HG03571 (cell line): ENCODE measurements at regions not wholly inside any gene's neighbourhood (a gene's known extent, or its start where the extent isn't known, plus 50 kb on each side); places are given as distances from the start of the nearest gene placed in this dataset.
"Not testable (repeated sequence)": the region's sequence is repeated elsewhere in the genome, so short reads cannot be mapped to it uniquely, and the experiment has no call there.

Experiments used
- ATAC-seq: cut with Tn5 transposase; IDR thresholded peaks from one replicate; pipeline ENCODE4 v1.9.1; 2021; ENCODE audit not compliant: unreplicated experiment

DNA sequence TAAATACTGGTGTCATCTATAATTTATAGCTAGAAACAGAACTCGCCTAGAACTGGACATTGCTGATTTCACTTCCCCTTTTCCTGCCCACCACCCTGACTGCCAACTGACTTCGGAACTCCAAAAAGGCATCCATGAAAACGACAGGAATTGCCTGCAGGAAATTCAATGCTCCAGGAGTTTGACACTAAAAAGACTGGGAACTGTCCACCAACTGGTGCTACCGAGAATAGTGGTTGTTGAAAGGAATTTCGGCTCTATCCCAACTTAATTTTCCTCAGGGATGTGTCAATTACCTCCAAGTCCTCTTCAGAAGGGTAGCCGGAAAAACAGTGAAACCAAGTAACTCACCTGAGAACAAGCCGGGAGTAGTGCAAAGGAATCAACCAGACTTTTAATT, 440.0 kb downstream of the PRELID2 start:
- ATAC-seq: not testable (repeated sequence)

DNA sequence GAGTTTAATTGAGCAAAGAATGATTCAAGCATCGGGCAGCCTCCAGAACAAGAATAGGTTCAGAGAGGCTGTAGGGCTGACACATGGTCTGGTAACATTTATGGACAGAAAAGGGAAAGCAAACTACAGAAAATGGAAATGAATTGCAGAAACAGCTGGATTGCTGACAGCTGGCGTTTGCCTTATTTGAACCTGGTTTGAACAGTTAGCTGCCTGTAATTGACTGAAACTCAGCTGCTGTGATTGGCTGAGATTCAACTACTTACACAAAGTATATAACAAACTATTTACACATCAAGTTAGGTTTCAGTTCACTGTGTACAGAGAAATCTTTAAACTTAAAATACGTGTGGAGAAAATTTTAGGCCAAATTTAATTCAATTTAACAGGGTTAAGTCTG, 441.7 kb downstream of the PRELID2 start:
- ATAC-seq: no peak

DNA sequence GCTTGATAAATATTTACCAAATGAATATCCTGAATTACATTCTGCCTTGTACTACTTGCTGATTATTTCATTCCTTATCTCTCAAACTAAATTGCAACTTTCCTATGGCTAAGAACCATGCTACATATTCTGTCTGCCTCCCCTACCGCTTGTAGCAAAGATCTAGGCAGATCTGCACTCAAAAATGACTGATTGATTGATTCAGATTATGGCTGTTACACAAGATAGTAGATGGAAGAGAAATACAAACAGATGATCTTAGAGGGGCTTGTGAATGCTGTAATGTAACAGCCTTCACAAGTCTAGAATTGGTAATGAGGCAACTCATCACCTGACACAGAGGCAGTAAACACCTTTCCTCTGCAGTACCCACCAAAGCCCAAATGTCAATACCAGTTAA, 446.1 kb downstream of the PRELID2 start:
- no peak for ATAC-seq

DNA sequence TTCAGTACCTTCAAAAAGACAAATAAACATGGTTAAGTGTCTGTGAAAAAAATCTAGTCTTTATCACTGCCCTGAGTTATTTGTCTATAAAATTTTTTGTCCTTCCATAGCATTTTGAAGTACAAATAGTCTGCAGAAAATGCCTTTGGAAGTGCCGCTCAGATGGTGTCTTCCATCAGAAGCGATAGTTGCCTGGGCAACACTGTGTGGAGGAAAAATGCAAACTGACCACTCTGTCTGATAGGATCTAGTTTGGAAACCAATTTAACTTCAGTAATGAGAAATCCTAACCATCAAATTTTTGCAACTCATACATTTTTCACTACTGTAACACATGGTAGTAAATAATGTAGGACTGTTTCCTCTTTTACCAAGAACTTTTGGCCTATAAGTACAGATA, 449.9 kb downstream of the PRELID2 start:
- no peak for ATAC-seq

DNA sequence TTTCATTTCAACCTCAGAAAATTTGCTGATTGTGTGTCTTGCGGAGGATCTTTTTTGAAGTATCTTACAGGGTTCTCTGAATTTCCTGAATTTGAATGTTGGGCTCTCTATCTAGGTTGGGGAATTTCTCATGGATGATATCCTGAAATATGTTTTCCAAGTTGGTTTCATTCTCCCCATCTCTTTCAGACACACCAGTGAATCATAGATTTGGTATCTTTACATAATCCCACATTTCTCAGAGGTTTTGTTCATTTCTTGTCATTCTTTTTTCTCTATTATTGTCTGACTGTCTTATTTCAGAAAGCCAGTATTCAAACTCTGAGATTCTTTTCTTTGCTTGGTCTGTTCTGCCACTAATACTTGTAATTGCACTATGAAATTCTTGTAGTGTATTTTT, 456.9 kb downstream of the PRELID2 start:
- ATAC-seq: no peak

DNA sequence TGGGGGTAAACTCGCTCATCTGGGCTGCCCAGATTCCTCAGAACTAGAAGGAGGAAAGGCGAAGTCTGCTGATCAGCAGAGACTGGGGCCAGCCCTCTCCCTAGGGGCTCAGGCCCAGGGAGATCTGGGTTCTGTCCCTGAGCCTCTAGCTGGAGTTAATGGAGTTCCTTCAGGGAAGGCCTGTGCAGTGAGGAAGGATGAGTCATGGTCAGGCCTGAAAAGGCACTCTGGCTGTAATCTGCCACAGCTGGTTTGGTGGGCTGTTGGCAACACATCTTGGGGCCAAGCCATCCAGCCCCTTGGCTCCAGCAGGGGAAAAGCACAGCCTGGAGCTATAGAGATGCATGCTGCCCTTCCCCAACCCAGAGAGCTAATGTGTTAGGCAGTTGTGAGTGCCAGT, 459.6 kb downstream of the PRELID2 start:
- no peak for ATAC-seq

DNA sequence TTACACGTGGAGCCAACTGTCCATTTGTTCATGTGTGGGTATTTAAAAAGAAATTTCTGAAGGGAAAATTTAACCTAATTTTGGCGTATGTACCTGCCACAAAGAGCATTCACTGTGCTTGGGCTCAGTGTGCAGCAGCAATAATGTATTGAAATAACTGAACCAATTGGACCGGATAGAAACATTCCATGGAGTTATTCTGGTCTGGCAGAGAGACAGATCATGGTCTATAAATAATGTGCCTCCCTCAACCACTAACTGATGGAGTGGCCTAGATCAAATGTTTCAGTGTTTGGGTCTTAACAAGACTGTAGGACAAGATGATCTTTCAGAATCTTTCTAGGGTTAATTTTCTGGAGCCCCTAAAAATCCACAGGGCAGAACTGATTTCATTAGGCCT, 469.7 kb downstream of the PRELID2 start:
- ATAC-seq: no peak

DNA sequence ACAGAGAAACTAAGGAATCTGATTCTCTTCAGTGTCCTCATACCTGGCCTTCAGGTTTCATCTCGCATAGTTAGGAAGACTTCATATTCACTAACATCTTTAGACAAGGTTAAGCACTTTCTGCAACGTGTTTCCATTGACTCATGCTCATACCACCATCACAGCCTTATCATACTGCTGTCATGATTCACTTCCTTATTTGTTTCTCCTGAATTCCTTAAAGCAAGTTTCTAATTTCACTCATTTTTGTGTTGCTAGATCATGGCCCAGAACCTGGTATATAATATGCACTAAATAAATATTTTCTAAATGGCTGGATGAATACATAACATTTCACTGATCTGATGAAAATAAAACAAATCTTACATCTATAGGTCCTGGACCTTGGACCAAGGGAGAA, 472.9 kb downstream of the PRELID2 start:
- no peak for ATAC-seq

DNA sequence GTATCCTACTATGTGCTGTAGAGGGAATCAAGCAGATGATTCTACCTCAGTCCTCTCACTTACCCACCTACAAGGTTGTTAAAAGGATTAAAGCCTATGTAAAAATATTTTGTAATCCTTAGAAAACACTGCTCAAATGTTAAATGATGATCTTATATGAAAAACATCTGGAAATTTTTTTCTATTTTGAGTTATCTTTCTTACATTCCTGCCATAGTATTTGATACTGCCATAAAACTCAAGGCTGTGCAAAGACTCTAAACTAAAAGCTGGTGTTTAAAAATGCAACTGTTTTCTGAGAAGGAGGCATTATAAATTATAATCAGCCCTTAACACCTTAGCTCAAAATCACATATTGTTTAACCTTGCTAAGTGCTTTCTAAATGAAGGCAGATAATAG, 474.2 kb downstream of the PRELID2 start:
- ATAC-seq: no peak

DNA sequence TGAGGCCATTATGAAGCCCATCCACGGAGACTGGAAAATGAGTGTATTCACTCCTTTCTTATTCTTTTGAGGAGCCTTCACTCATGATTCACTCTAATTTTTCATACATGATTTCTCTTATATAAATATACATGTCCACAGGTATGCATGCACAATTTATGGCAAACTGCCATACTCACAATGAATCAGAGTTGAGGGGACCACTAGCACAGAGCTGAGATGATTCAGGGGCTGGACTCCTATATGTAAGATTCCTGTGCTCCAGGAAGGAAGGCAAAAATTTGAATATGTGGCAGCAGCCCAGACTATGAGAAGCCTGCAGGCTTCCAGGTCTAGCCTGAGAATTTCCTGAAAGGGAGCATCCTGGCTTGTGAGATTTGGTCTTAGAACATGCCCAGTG, 484.6 kb downstream of the PRELID2 start:
- ATAC-seq: no peak

DNA sequence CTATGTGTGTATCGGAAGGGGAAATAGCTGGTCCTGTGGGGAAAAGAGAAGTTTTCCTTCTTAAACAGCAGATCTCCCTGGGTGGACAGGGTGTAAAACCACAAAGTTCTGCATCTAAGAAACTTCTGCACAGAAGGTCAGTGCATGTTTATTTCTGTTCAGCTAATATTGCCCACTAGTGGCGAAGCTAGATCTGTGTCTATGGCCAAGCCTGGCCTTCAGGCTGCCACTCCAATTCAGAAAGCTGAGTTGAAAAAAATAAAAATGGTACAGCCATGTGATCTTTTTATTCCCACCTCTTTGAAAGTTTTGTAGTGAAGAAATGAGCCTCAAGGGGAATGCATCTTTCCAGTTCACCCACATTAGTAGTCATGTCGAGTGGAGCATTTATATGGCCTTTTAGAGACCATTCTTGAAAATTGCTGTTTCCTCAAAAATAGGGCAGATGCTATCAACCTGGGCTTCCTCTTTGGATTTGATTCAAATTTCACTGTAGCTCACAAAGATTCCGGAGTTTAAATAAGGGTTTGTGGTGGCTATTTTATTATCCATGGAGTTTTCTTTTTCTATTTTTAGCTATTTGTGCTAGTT, 488.0 kb downstream of the PRELID2 start:
- no peak for ATAC-seq

DNA sequence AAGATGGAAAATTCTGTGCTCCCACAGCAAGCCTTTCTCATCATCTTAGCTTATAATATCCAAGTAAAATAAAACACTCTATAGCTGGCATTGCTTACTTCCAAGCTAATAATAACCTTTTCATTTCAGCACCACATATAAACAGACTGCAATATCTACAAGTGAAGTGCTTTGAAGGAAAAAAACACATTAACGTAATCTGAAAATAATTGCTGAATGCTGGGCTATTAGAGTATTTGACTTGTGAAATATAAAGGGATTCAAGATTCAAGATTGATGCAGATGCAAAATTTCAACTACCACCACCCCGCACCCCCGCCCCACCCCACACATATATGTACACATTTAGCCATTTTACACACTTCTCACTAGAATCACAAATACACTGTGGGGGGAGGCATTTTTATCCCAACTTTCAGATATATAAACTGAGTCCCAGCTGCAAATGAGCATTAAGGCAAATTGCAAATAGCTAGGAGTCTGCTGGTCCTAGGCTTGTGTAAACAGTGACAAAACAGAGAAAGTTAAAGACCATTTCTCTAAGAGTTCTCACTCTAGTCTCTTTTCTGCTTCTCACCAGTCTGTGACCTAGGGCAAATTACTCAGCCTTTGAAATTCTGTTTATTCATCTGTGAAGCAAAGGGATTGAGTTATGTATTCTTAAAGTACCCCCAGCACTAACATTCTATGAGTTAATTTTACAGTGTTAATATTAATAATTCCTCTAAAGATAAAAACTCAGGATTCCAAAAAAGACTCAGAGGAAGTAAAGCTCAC, 489.4 kb downstream of the PRELID2 start:
- ATAC-seq: no peak

DNA sequence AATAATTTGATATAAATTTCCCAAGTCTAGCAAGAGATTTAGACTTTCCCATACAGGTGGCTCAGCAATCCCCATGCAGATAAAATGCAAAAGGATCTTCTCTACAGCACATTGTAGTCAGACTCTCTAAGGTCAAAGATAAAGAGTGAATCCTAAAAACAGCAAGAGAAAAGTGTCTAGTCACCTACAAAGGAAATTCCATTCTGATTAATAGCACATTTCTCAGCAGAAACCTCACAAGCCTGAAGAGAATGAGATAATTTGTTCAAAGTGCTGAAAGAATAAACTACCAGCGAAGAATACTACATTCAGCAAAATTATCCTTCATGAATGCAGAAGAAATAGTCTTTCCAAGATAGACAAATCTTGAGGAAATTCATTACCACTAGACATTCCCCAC, 493.3 kb downstream of the PRELID2 start:
- no peak for ATAC-seq

DNA sequence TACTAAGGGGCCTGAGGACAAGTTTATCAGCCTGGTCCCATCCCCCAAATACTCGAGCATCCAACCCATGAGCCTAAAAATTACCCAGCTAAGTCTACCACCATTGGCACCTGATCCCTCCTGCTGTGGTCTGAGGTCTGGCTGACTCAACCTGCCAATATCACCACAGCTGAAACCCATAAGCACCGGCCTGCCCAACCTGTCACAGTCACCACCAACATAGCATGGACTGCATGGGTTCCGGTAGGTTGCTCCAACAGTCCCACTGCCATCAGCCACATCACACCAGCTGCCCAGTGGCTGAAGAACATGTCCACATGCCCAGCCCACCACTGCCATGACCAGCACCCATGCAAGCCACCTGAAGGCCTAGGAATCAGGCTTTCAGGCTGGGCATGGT, 495.0 kb downstream of the PRELID2 start:
- no peak for ATAC-seq

DNA sequence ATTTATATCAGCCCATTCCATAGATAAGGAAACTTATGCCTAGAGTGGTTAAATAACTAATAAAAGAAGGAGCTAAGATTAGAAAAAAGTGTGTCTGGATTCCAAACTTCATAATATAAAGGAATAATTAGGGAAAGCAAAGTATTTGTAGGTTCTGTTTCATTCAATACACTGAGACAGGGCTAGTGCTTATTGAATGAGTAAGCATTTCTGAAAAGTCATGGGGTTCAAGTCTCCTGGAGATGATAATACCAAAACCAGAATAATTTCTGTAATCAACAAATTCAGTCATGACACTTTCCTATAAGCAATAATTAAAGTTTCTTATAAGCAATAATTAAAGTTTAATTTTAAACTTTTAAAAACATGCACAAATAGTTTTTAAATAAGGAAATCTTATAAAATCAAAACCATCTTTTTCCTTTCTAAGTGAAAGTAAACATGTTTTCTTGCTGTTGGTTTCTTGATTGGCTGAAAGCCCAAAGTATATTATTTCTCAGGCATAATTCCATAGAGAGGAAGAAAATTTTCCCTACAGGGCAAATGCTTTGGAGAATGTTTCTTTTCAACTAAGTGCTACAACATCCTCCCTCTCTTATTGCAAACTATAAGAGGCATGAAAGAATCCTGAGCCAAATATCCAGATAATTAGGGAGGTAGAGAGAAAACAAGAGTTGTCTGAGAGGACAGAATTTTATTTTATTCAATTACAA, 510.2 kb downstream of the PRELID2 start:
- no peak for ATAC-seq

DNA sequence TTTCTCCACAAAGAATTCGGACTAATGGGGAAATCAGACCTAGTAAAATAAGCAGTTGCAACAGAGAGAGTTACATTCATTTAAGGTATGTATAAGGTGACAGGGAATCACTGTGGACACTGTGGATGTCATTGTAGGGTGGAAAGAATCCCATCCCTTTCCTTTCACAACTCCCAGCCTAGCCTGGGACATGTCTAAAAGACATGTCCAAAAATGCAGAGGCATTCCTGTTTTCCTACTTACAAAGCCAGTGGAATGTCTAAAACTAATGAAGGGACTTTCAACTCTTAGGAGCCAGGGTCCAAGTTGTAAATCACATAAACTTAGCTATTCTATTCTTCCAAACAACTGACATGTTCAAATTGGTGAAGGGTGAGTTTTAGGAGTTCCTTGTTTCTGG, 511.0 kb downstream of the PRELID2 start:
- no peak for ATAC-seq

DNA sequence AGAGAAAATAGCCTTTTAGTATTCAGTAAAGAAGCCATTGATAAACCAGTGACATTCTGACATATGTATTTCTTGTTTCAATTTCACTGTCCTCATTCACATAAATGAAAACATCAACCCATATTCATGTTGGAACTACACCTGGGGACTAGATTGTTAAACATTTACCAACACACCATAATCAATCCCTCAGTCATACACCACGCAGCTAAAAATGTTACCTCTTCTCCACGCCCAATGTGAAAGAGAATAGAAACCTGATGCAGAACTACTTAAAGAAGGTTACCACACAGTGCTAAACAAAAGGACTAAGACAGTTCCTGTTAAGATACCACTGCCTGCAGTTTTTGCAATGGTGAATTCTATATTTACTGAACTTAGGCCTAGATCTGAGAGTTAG, 518.9 kb downstream of the PRELID2 start:
- ATAC-seq: no peak

DNA sequence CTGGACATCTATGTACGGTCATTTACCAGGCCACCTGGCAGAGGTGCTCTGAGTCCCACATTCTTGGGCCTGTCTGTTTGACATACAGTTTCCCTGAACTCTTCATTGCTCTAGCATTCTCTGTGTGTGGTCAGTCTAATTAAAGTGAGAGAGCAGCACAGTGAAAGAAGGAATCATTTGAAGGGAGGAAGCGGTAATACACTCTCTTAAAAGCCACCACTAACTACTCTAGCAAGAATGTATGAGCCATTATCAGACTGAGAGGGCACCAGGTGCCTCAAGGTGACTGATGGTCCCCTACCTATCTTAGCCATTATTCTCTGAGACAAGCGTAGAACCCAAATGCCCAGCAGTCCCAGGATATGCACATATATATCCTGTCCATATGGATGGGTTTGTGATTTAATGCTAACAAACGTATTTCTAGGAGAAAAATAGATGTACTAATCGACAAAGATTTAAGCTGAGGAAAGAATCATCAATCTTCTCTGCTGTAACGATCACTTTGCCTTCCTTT, 527.2 kb downstream of the PRELID2 start:
- no peak for ATAC-seq

DNA sequence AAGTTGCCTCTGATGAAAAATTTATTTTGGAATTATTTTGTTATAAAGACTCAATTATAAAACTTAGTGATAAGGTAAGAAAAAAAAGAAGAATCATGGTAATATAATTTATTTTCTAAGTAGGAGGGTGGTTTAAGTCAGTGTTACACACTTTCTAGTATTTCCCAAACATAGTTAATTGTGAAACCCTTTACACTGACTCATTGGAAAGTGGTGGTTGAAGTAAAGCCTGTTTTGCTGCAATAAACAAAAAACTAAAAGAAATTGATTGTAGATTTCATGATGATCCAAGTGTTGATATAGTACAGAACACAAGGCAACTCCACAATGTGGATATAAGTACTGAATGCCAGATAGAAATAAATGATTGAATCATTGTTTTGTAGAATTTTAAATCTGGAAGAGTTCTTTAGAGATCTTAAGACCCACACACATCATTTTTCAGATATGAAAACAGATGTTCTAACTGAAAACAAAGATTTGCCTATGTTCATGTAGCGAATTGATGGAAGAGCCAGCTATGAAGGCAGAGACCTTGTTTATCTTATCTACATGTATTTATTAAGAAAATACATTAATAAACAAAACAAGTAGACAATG, 539.8 kb downstream of the PRELID2 start:
- ATAC-seq: no peak

DNA sequence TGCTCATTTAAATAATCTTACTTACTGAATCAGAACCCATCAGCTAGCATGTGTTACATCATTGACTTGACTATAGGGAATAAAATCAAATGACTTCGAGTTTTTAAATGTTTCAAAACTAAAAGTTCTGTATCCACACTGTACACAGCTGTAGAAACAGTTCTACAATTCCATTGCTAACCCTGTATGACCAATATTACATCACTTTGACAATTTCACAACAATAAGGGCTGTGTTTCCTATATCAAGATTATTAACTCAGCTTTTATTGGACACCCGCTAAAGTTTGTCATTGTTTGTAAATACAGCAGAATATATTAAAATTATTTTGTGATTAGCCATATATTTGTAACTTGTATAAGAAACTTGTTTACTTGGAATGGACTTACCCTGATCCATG, 540.8 kb downstream of the PRELID2 start:
- ATAC-seq: no peak

DNA sequence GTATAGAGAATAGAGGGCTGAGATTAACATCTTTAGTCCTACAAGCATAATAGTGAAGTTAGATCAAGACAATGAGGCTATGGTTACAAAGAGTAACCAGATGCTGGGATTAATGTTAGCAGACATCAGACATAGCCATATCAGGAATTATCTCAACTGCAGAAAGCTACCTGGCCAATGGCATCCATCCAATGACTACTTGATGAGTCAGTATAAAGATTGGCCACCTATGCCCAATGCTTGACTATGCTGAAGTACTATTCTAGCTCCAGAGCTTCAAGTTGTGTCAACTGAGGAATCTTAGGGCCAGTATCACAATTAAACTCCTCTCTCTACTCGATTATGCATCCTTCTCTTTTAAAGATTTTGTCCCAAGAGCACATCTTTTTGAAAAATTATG, 541.4 kb downstream of the PRELID2 start:
- ATAC-seq: no peak

DNA sequence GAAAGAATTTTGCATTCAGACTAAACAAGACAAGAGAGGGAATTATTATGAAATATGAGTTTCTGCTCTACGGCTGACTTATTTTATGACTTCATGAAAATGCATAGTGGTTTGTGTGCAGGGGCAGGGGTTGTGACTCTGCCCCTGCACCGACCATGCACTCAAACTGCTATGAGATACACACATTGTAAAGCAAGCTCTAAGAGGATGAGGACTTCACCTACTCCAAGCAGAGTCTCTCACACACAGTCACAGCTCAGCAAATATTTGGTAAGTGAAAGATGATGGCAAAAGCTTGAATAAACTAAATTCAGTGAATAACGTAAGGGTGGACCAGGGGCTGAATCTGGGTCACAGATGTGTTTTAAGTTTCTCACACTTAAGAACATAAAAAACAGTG, 542.9 kb downstream of the PRELID2 start:
- no peak for ATAC-seq
